C4-2B (cell line): ENCODE measurements at regions not wholly inside any gene's neighbourhood (a gene's known extent, or its start where the extent isn't known, plus 50 kb on each side); places are given as distances from the start of the nearest gene placed in this dataset.

Source experiments
- H3K27ac ChIP-seq: fragments of 450-650 bp; 2 replicates; pipeline ENCODE4 v1.5.1; 2017
- ZFX ChIP-seq: fragments of 450-650 bp; IDR thresholded peaks from 2 replicates; pipeline ENCODE4 v1.6.1; 2017
- TF ChIP-seq, protein P1 (sequence below): fragments of 450-650 bp; conservative IDR thresholded peaks from 2 replicates; pipeline ENCODE4 v1.5.1; 2017; ENCODE audit warnings: mild to moderate bottlenecking

DNA sequence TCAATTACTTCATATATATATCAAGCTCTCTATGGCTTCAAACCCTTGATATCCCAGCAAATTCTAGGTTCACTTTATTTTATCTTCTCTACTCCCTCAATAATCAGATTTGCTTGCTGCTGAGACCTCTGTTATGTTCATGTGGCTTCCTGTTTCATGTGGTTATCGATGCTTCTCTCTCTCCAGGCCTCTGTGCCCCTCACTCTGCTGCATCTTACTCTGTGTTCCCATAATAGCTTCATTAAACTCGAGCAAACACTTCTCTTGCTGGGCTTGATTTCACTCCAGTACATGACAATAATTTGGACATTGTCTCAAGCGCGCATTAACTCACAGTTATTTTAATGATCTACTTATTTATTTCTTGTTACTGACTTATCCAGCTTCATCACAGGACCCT, 798.8 kb downstream of the CDH9 start:
- no peak overlapping the region for H3K27ac ChIP-seq
- TF ChIP-seq ZFX: no peak
- TF ChIP-seq, protein P1, sequence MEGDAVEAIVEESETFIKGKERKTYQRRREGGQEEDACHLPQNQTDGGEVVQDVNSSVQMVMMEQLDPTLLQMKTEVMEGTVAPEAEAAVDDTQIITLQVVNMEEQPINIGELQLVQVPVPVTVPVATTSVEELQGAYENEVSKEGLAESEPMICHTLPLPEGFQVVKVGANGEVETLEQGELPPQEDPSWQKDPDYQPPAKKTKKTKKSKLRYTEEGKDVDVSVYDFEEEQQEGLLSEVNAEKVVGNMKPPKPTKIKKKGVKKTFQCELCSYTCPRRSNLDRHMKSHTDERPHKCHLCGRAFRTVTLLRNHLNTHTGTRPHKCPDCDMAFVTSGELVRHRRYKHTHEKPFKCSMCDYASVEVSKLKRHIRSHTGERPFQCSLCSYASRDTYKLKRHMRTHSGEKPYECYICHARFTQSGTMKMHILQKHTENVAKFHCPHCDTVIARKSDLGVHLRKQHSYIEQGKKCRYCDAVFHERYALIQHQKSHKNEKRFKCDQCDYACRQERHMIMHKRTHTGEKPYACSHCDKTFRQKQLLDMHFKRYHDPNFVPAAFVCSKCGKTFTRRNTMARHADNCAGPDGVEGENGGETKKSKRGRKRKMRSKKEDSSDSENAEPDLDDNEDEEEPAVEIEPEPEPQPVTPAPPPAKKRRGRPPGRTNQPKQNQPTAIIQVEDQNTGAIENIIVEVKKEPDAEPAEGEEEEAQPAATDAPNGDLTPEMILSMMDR: no peak

DNA sequence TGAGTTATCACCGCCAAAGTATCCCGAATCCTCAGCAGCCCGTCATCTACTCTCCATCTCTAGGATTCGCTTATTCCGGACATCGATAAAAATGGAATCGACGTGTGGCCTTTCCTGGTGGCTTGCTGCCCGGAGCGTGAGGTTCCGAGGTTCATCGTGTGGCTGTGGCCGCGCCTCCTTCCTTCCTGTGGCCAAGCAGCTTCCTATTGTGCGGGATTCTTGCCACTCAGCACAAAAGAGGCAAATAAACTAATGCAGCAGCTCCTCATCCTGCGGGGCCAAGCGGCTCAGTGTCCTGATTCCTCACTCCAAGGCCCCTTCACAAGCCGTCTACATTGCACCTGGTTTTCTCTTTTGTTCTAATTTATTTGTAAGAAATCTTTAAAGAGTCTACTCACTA, 800.9 kb downstream of the CDH9 start:
- no peak for TF ChIP-seq ZFX
- TF ChIP-seq, protein P1: no peak
- H3K27ac ChIP-seq: no peak overlapping the region

DNA sequence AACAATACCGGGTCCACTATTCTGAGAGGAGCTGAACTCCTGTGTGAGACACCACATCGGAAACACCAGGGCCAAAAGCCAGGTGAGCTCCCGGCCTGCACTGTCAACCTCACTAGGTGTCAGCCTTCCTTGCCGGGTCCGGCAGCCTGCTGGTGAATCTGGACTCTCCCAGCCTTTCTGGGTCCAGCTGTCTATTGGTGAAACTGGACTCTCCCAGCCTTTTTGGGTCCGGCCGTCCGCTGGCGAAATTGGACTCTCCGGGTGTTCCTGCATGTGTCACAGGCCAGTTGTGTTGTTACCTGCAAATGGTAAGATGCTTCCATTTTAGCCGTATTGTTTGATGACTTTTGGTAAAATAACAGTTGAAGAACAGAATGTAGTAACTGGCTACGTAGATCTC, 801.5 kb downstream of the CDH9 start:
- TF ChIP-seq, protein P1: no peak
- TF ChIP-seq ZFX: no peak

DNA sequence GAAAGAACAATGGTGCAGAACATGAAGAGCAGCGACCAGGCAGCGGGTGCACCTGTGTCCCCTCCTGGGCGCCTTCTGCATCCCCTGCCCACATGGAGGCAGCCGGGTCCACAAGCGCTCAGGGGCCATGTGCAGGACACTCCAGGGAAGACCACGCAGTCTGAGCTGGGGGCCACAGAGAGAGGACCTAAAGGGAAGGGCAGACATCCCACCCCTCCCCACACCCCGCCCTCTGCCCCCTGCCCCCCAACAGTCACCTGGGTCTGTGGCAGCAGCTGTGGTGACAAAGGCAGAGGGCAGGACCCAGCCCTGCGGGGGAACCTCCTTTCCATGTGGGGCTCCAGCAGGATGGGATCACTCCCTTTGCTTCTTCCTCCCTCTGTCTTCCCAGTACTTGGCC, 805.7 kb downstream of the CDH9 start:
- no peak for TF ChIP-seq ZFX
- TF ChIP-seq, protein P1: no peak
- H3K27ac ChIP-seq: no peak overlapping the region

More for the DNA sequence above, 801.5 kb downstream of the CDH9 start:
- H3K27ac ChIP-seq: no peak overlapping the region

DNA sequence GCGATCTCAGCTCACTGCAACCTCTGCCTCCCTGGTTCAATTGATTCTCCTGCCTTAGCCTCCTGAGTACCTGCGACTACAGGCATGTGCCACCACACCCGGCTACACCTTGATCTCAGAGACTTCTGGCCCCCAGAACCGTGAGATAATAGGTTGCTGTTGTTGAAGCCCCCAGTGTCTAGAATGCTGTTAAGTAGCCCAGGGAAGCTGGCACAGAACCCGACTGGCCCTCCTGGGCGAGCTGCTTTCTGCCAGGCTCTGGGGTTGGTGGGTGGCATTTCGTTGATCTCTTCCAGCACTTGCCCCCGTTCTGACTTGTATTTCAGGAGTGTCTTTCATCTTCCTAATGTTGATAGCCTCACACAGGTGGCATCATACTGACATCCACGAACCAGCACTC, 807.1 kb downstream of the CDH9 start:
- no peak overlapping the region for H3K27ac ChIP-seq
- no peak for TF ChIP-seq ZFX
- TF ChIP-seq, protein P1: no peak

DNA sequence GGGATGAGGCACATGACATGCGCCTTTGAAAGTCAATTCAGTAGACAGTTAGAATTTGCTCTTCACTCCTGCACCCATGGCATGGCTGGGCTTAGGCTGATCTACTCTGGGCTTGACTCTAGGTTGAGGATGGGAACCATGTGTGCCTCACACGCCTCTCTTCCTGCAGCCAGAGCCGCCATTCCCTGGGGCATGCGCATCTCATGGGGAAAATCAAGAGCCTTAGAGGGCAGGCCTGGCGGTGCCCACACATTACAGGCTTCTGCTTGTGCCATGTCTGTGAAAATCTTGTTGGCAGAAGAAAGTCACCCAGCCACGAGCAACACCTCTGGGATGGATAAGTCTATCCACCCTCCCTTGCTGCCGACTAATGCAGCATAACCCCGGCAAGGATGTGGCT, 808.5 kb downstream of the CDH9 start:
- TF ChIP-seq, protein P1: no peak
- no peak for TF ChIP-seq ZFX
- H3K27ac ChIP-seq: no peak overlapping the region

DNA sequence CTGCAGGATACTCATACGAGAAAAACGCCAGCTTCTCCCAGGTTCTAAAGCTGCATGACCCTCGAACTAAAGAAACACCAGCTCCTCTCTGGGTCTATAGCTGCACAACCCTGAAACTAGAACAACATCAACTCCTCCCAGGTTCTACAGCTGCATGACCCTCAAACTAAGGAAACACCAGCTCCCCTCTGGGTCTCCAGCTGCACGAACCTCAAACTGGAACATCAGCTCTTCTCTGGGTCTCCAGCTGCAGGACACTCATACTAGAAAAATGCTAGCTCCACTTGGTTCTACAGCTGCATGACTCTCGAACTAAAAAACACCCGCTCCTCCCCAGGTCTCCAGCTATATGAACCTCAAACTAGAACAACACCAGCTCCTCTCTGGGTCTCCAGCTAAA, 811.1 kb downstream of the CDH9 start:
- H3K27ac ChIP-seq: no peak overlapping the region
- TF ChIP-seq ZFX: no peak
- TF ChIP-seq, protein P1: no peak

DNA sequence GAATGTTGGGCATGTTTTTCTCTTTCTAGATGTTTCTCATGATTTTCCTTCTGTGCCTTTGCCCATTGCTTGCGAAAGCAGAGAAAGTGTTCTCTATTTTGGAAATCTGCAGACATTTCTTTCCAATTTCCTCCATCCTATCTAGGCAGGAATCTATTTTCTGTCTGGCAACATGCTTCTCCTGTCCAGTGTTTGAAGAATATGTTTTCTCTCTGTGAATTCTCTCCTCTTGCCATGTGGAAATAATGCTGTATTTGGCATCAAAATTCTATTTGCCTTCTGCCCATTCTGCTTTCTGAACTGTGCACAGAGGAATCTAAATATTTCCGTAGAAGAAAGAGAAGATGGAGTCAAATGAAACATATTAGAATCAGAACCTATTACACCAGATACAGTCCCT, 833.3 kb downstream of the CDH9 start:
- TF ChIP-seq, protein P1: no peak
- no peak for TF ChIP-seq ZFX
- no peak overlapping the region for H3K27ac ChIP-seq
